CD8-positive, alpha-beta memory T cell (primary cell): ENCODE measurements at regions not wholly inside any gene's neighbourhood (a gene's known extent, or its start where the extent isn't known, plus 50 kb on each side); places are given as distances from the start of the nearest gene placed in this dataset.

Experiments
- CTCF ChIA-PET: fragments of 350-600 bp; sonication (Branson Sonifier 250); formaldehyde crosslinking; loops from one replicate; lab custom pipeline; 2021; ENCODE audit warnings: antibody characterized with exemption; lab: Charles Lee
- POLR2A ChIA-PET: fragments of 350-600 bp; sonication (Branson Sonifier 250); formaldehyde crosslinking; loops from one replicate; lab custom pipeline; 2021; ENCODE audit warnings: antibody characterized with exemption; lab: Charles Lee
- DNase-seq, 5 donors: peaks; one replicate each; pipeline versions ENCODE4 v3.0.0 to v3.0.0-alpha.2; 2020 to 2022; ENCODE audit warnings: mixed read lengths in 1 of 5
- H3K27ac ChIP-seq: one replicate; pipeline ENCODE4 v1.7.0; 2013; ENCODE audit warnings: low read depth, mild to moderate bottlenecking, low read length, moderate library complexity
- H3K27me3 ChIP-seq: 2 replicates; pipeline ENCODE4 v1.7.0; 2013; ENCODE audit warnings: low read length, mild to moderate bottlenecking; ENCODE audit not compliant: insufficient read depth, poor library complexity, severe bottlenecking
- H3K36me3 ChIP-seq: 2 replicates; pipeline ENCODE4 v1.7.0; 2013; ENCODE audit warnings: mild to moderate bottlenecking, low read length, moderate library complexity; ENCODE audit not compliant: insufficient read depth
- H3K4me1 ChIP-seq: 2 replicates; pipeline ENCODE4 v1.7.0; 2013; ENCODE audit warnings: mild to moderate bottlenecking, low read length, moderate library complexity; ENCODE audit not compliant: insufficient read depth
- H3K4me3 ChIP-seq: 2 replicates; pipeline ENCODE4 v1.7.0; 2013; ENCODE audit warnings: mild to moderate bottlenecking, low read length
- H3K9me3 ChIP-seq: 2 replicates; pipeline ENCODE4 v1.7.0; 2013; ENCODE audit warnings: mild to moderate bottlenecking, low read length
- H3K27ac Mint-ChIP-seq, 8 donors: one replicate each; pipeline ENCODE4 v1.8.0; 2020 to 2021; ENCODE audit warnings: mixed read lengths in 8 of 8, mild to moderate bottlenecking in 6 of 8, inconsistent platforms in 3 of 8, moderate library complexity in 3 of 8
- H3K27me3 Mint-ChIP-seq, 2 donors: one replicate each; pipeline ENCODE4 v1.8.0; 2020 to 2021; ENCODE audit warnings: mixed read lengths in 2 of 2, mild to moderate bottlenecking in 1 of 2, moderate library complexity in 1 of 2
- H3K36me3 Mint-ChIP-seq, 3 donors: one replicate each; pipeline ENCODE4 v1.8.0; 2020 to 2021; ENCODE audit warnings: mixed read lengths in 3 of 3, inconsistent platforms in 1 of 3, mild to moderate bottlenecking in 1 of 3
- H3K4me1 Mint-ChIP-seq, 3 donors: one replicate each; pipeline ENCODE4 v1.8.0; 2020 to 2021; ENCODE audit warnings: mixed read lengths in 3 of 3, inconsistent platforms in 1 of 3, mild to moderate bottlenecking in 1 of 3
- H3K4me3 Mint-ChIP-seq, 7 donors: one replicate each; pipeline ENCODE4 v1.8.0; 2020 to 2021; ENCODE audit warnings: mixed read lengths in 7 of 7, mild to moderate bottlenecking in 6 of 7, moderate library complexity in 4 of 7, inconsistent platforms in 2 of 7
- H3K9me3 Mint-ChIP-seq, 5 donors: one replicate each; pipeline ENCODE4 v1.8.0; 2020 to 2022; ENCODE audit warnings: mixed read lengths in 5 of 5, mild to moderate bottlenecking in 3 of 5, moderate library complexity in 2 of 5, inconsistent platforms in 1 of 5

DNA sequence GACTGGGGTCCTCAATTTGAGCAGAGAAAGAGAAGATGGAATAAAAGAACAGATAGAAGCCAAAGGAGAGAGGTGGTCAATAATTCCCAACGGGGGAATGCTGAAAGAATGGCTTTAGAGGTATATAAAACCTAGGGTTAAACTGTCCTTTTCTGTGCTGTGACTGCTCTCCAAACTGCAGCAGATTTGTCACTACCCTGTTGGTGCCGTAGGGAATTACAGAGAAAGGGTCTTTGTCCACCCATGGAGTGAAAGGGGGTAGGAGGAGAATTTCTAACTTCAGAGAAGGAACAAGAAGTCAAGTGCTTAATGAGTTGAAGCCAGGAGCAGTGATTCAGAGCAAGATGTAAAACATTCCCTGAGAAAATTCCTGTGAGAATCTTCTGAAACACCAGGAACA is 486.5 kb downstream of the NUP35 start:
- Mint-ChIP-seq H3K36me3 (no peaks in the 10 kb centered on the region), H3K27me3 (no peaks in the 10 kb centered on the region), H3K9me3 (peaks cover 4 to 14% (median 4%) of the 10 kb centered on the region in 5 donors), H3K27ac (no peak overlapping the region), H3K4me1 (no peaks in the 10 kb centered on the region), H3K4me3 (no peak overlapping the region)
- no peaks in the 10 kb centered on the region for H3K27me3 ChIP-seq
- POLR2A ChIA-PET: no interaction called here
- DNase-seq: no peak
- H3K4me3 ChIP-seq: no peak overlapping the region
- no peaks in the 10 kb centered on the region for H3K9me3 ChIP-seq
- no peaks in the 10 kb centered on the region for H3K4me1 ChIP-seq
- H3K27ac ChIP-seq: no peak overlapping the region
- H3K36me3 ChIP-seq: no peaks in the 10 kb centered on the region
- CTCF ChIA-PET: no interaction called here

DNA sequence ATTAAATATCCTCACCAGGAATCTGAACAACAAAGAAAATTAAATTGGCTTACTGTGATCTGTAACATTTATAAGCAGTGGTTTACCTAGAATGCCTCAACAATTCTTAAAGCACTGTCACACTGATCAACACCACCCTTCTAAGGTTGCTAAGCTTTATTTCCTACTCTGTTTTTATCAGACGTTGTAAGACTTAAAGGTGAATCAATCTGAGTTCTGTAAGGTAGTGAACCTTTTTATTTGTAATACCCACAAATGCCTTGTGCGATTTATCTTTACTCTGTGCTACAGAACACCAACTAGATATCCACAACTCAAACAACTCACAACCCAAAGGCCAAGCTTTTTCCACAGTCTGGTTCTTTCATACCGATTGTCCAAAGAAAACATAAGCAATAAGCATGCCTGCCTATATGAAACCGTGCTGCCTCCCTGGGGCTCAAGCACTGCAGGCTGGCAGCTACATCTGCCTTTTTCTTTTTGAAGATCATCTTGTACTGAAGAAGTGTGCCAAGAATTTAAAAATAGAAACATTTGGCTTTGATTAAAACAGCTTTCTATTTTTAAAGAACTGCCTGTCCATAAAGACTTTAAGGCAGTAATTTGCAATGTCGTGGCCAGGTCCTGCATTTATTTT is 490.7 kb downstream of the NUP35 start:
- CTCF ChIA-PET: no interaction called here
- H3K9me3 Mint-ChIP-seq: peaks cover 0 to 14% (median 9%) of the 10 kb centered on the region in 5 donors

DNA sequence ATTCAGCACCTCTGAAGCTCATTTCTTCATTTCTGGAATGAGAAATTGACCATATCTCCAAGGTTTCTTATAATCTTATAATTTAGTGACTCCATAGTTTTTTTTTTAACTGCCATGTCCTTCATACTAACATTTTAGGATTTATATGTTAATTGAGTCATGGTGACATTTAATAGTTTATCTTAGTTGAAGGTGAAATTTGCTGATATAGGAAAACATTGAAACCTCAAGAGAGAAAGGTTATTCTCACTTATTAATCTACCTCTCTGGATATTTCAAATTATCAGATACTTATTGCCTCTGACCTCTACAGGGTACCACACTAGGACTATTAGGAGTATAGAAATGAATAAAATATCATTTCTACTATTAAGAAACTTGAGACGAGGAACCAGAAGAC is 499.0 kb downstream of the NUP35 start:
- CTCF ChIA-PET: no interaction called here
- Histone ChIP-seq H3K27me3 (no peaks in the 10 kb centered on the region), H3K4me3 (no peak overlapping the region), H3K4me1 (no peaks in the 10 kb centered on the region), H3K27ac (no peak overlapping the region), H3K36me3 (no peaks in the 10 kb centered on the region), H3K9me3 (no peaks in the 10 kb centered on the region)
- no peaks in the 10 kb centered on the region for H3K4me1 Mint-ChIP-seq
- no peaks in the 10 kb centered on the region for H3K27me3 Mint-ChIP-seq
- DNase-seq: no peak
- no peak overlapping the region for H3K4me3 Mint-ChIP-seq
- H3K27ac Mint-ChIP-seq: no peak overlapping the region
- POLR2A ChIA-PET: no interaction called here
- H3K9me3 Mint-ChIP-seq: peaks cover 2 to 18% (median 6%) of the 10 kb centered on the region in 5 donors
- H3K36me3 Mint-ChIP-seq: no peaks in the 10 kb centered on the region

More for the DNA sequence above, 490.7 kb downstream of the NUP35 start:
- no peaks in the 10 kb centered on the region for H3K4me1 ChIP-seq
- no peak for DNase-seq
- POLR2A ChIA-PET: no interaction called here
- Mint-ChIP-seq H3K27ac (no peak overlapping the region), H3K4me3 (no peak overlapping the region), H3K4me1 (no peaks in the 10 kb centered on the region), H3K27me3 (no peaks in the 10 kb centered on the region), H3K36me3 (no peaks in the 10 kb centered on the region)
- no peak overlapping the region for H3K27ac ChIP-seq
- no peaks in the 10 kb centered on the region for H3K27me3 ChIP-seq
- no peak overlapping the region for H3K4me3 ChIP-seq
- H3K36me3 ChIP-seq: no peaks in the 10 kb centered on the region
- H3K9me3 ChIP-seq: no peaks in the 10 kb centered on the region

- peaks cover 2 to 12% (median 9%) of the 10 kb centered on the region in 5 donors for H3K9me3 Mint-ChIP-seq
- no peaks in the 10 kb centered on the region for H3K36me3 Mint-ChIP-seq
- Histone ChIP-seq H3K4me1 (no peaks in the 10 kb centered on the region), H3K4me3 (no peak overlapping the region), H3K27me3 (no peaks in the 10 kb centered on the region), H3K9me3 (no peaks in the 10 kb centered on the region), H3K27ac (no peak overlapping the region), H3K36me3 (no peaks in the 10 kb centered on the region)
- no peaks in the 10 kb centered on the region for H3K4me1 Mint-ChIP-seq
- H3K27ac Mint-ChIP-seq: no peak overlapping the region
- POLR2A ChIA-PET: no interaction called here
- no peaks in the 10 kb centered on the region for H3K27me3 Mint-ChIP-seq
- DNase-seq: no peak
- H3K4me3 Mint-ChIP-seq: no peak overlapping the region
- CTCF ChIA-PET: no interaction called here
Observed at GRCh38 chr2:183630964-183631363, 506.7 kb downstream of the NUP35 start.

DNA sequence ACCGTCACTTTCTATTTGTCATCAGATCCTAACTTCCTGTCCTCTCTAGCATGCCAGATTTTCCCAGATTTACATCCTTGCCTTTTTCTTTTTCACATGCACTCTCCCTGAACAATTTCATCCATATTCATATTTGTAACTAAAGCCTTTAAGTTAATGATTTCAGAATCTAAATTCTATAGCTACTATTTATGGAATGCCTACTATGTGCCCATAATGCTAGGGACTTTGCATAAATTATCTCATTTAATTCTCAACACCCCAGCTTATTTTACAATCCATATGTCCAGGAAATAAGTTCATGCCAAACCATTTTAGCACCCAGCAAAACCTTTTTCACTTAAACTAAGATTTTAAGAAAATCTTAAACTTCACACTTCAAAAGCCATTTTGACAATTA is 531.9 kb downstream of the NUP35 start:
- no peaks in the 10 kb centered on the region for H3K4me1 Mint-ChIP-seq
- H3K27ac Mint-ChIP-seq: no peak overlapping the region
- no peaks in the 10 kb centered on the region for H3K36me3 Mint-ChIP-seq
- Histone ChIP-seq H3K4me3 (no peak overlapping the region), H3K9me3 (no peaks in the 10 kb centered on the region), H3K27me3 (no peaks in the 10 kb centered on the region), H3K36me3 (no peaks in the 10 kb centered on the region), H3K27ac (no peak overlapping the region), H3K4me1 (no peaks in the 10 kb centered on the region)
- ChIA-PET POLR2A (no interaction called here), CTCF (no interaction called here)
- DNase-seq: no peak
- no peaks in the 10 kb centered on the region for H3K27me3 Mint-ChIP-seq
- H3K9me3 Mint-ChIP-seq: peaks cover 0 to 20% (median 4%) of the 10 kb centered on the region in 5 donors
- no peak overlapping the region for H3K4me3 Mint-ChIP-seq

DNA sequence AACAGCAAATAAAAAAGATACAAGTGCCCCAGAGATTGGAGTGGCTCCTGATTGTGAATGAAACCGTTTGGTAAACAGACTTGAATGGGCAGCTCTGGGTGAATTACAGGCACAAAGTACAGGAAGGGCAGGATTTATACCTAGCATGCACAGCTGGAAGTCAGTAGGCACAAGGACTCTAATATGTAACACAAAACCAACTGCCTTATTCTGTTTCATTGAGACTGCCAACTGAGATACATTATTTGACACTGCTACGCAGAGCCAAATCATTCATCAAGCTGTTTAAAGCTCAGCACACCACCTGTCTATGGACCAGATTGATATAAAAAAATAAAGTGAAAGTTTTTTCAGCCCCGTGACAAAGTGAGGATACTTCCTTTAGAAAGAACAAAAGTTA is 541.2 kb downstream of the NUP35 start:
- ChIA-PET CTCF (no interaction called here), POLR2A (no interaction called here)
- H3K27me3 Mint-ChIP-seq: no peaks in the 10 kb centered on the region
- peaks cover 0 to 29% (median 0%) of the 10 kb centered on the region in 5 donors for H3K9me3 Mint-ChIP-seq
- H3K27ac Mint-ChIP-seq: no peak overlapping the region
- no peaks in the 10 kb centered on the region for H3K36me3 ChIP-seq
- no peaks in the 10 kb centered on the region for H3K36me3 Mint-ChIP-seq
- no peaks in the 10 kb centered on the region for H3K9me3 ChIP-seq
- no peak overlapping the region for H3K4me3 ChIP-seq
- H3K4me3 Mint-ChIP-seq: no peak overlapping the region
- no peak overlapping the region for H3K27ac ChIP-seq
- no peaks in the 10 kb centered on the region for H3K27me3 ChIP-seq
- H3K4me1 ChIP-seq: no peaks in the 10 kb centered on the region
- H3K4me1 Mint-ChIP-seq: no peaks in the 10 kb centered on the region
- DNase-seq: no peak

DNA sequence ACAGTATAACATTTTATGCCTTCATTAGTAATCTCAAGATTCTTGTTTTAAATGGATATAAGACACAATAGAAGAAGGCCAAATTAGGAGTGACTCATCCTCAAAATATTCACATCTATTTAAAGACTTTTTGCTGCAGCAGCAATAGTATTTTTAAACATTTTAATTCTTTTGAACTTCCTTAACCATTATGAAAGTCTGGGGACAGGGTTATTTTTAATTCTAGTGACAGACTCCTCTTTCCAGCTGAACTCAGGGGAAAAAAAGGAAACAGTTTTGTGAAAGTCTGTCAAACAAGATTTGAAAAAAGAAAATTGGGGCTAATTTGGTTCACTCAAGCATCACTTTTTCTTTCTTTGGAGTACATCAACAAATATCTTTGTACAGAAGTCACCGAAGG is 541.8 kb downstream of the NUP35 start:
- POLR2A ChIA-PET: no interaction called here
- H3K27ac ChIP-seq: no peak overlapping the region
- no peaks in the 10 kb centered on the region for H3K9me3 ChIP-seq
- H3K4me1 ChIP-seq: no peaks in the 10 kb centered on the region
- peaks cover 0 to 23% (median 0%) of the 10 kb centered on the region in 5 donors for H3K9me3 Mint-ChIP-seq
- DNase-seq: no peak
- H3K36me3 ChIP-seq: no peaks in the 10 kb centered on the region
- H3K27me3 Mint-ChIP-seq: no peaks in the 10 kb centered on the region
- H3K27me3 ChIP-seq: no peaks in the 10 kb centered on the region
- H3K4me1 Mint-ChIP-seq: no peaks in the 10 kb centered on the region
- H3K4me3 Mint-ChIP-seq: no peak overlapping the region
- H3K4me3 ChIP-seq: no peak overlapping the region
- no peak overlapping the region for H3K27ac Mint-ChIP-seq
- CTCF ChIA-PET: no interaction called here
- no peaks in the 10 kb centered on the region for H3K36me3 Mint-ChIP-seq

DNA sequence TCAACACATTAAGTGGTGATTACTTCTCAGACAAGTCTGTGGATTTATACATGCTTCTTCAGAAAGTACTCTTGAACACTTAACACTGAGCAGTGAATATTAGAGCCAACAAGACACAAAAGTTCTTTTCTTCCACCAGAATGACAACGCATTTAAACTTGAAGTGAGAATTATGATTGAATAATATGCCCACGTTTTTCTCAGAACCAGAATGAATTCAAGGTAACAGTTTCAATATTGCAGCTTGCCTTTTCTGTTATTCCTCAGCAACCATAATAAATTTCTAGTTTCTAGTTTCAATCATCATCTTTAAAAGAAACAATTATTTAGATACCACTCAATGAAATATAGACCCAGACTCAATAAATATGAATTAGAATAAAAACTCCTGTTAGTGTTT is 547.0 kb downstream of the NUP35 start:
- Histone ChIP-seq H3K9me3 (no peaks in the 10 kb centered on the region), H3K27me3 (no peaks in the 10 kb centered on the region), H3K36me3 (no peaks in the 10 kb centered on the region), H3K4me1 (no peaks in the 10 kb centered on the region), H3K4me3 (no peak overlapping the region), H3K27ac (no peak overlapping the region)
- ChIA-PET CTCF (no interaction called here), POLR2A (no interaction called here)
- no peak overlapping the region for H3K4me3 Mint-ChIP-seq
- no peaks in the 10 kb centered on the region for H3K4me1 Mint-ChIP-seq
- H3K27ac Mint-ChIP-seq: no peak overlapping the region
- H3K9me3 Mint-ChIP-seq: peaks cover 0 to 4% (median 0%) of the 10 kb centered on the region in 5 donors
- H3K27me3 Mint-ChIP-seq: no peaks in the 10 kb centered on the region
- DNase-seq: no peak
- H3K36me3 Mint-ChIP-seq: no peaks in the 10 kb centered on the region
